ENCODE measurements at regions not wholly inside any gene's neighbourhood (a gene's known extent, or its start where the extent isn't known, plus 50 kb on each side); places are given as distances from the start of the nearest gene placed in this dataset.

GRCh38 chr3:144815655-144816054, 844.0 kb downstream of the DIPK2A start:
- TF ChIP-seq EZH2 (IDR thresholded peaks at IDR 0.05; ENCODE audit: borderline replicate concordance, low read length): no peak
- no peak for TF ChIP-seq CTCF (conservative IDR thresholded peaks at IDR 0.05 in 1 of 2, IDR thresholded peaks at IDR 0.05 in 1 of 2; ENCODE audit: extremely low read depth in 1 of 2, insufficient read depth in 1 of 2, low read depth in 1 of 2, low read length in 2 of 2)
